Activated CD4-positive, alpha-beta T cell treated with anti-CD3 and anti-CD28 coated beads, Interleukin-2, amount 50 U/mL, for 48 hours (primary cell): ENCODE measurements at regions not wholly inside any gene's neighbourhood (a gene's known extent, or its start where the extent isn't known, plus 50 kb on each side); places are given as distances from the start of the nearest gene placed in this dataset.

ENCODE experiments used
- DNase-seq, 2 experiments: peaks; one replicate each; pipeline ENCODE4 v3.0.0-alpha.2; 2020

GRCh38 chr10:44435196-44435595 is 50.3 kb upstream of the CXCL12 start:
- DNase-seq = no peak

GRCh38 chr10:44436240-44436639 is 51.3 kb upstream of the CXCL12 start:
- no peak for DNase-seq

GRCh38 chr10:44437840-44438511 is 53.1 kb upstream of the CXCL12 start:
- DNase-seq = no peak

GRCh38 chr10:44439239-44439957 is 54.5 kb upstream of the CXCL12 start:
- no peak for DNase-seq

GRCh38 chr10:44439958-44440244 is 55.0 kb upstream of the CXCL12 start:
- no peak for DNase-seq

GRCh38 chr10:44457259-44457658 is 72.4 kb upstream of the CXCL12 start:
- no peak for DNase-seq

- no peak for DNase-seq
Measured at GRCh38 chr10:44458671-44459413, 73.9 kb upstream of the CXCL12 start.

GRCh38 chr10:44459671-44460070 is 74.8 kb upstream of the CXCL12 start:
- no peak for DNase-seq

GRCh38 chr10:44460416-44460815 is 75.5 kb upstream of the CXCL12 start:
- DNase-seq = no peak

GRCh38 chr10:44462338-44462914 is 77.5 kb upstream of the CXCL12 start:
- DNase-seq = no peak

- DNase-seq = no peak
Measured at GRCh38 chr10:44463511-44464121, 78.7 kb upstream of the CXCL12 start.

- no peak for DNase-seq
Measured at GRCh38 chr10:44464503-44464902, 79.6 kb upstream of the CXCL12 start.

- no peak for DNase-seq
Measured at GRCh38 chr10:44465401-44466115, 80.7 kb upstream of the CXCL12 start.

- DNase-seq = no peak
Measured at GRCh38 chr10:44466236-44466635, 81.3 kb upstream of the CXCL12 start.

- DNase-seq = no peak
Measured at GRCh38 chr10:44467090-44467489, 82.2 kb upstream of the CXCL12 start.

- DNase-seq = no peak
Measured at GRCh38 chr10:44467900-44468299, 83.0 kb upstream of the CXCL12 start.

- no peak for DNase-seq
Measured at GRCh38 chr10:44468525-44468924, 83.6 kb upstream of the CXCL12 start.

- no peak for DNase-seq
Measured at GRCh38 chr10:44468965-44469364, 84.1 kb upstream of the CXCL12 start.

GRCh38 chr10:44470784-44471183 is 85.9 kb upstream of the CXCL12 start:
- DNase-seq = no peak

- DNase-seq = no peak
Measured at GRCh38 chr10:44471410-44471809, 86.5 kb upstream of the CXCL12 start.

GRCh38 chr10:44473146-44473545 is 88.2 kb upstream of the CXCL12 start:
- DNase-seq = no peak

GRCh38 chr10:44476409-44477045 is 91.6 kb upstream of the CXCL12 start:
- no peak for DNase-seq
